AG08395 (cell line): ENCODE measurements at regions not wholly inside any gene's neighbourhood (a gene's known extent, or its start where the extent isn't known, plus 50 kb on each side); places are given as distances from the start of the nearest gene placed in this dataset.
A peak's percentile ranks its signal among the peaks of the same experiment; 100 is the strongest.
"Not testable (repeated sequence)": the region's sequence is repeated elsewhere in the genome, so short reads cannot be mapped to it uniquely, and the experiment has no call there.

Source experiments
- DNase-seq: peaks from one replicate; pipeline ENCODE4 v3.0.0; 2012; ENCODE audit warnings: mixed read lengths, low spot score

DNA sequence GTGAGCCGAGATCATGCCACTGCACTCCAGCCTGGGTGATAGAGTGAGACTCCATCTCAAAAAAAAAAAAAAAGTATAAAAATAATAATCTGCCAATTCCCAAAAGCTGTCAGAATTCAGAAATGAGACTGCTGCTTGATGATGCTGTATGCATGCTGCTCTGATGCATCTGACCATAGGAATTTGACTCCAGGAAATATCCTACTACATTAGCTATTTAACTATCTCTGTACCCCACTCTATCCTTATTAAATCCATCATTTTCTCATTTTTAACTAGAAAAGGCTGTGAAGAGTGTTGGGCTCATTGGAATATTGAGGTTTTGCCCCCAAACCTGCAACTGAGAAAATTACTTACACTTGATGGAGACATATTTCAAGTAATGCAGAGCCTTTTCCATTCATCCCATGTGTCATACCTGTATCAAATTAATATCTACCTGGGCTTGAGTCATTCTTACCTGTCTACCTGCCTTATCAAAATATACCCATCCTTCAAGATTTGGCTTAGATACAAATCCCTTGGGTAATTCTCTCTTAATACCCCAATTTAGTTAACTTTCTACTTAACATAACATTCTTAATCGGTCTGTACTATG, 135.2 kb upstream of the PREP start:
- no peak for DNase-seq

DNA sequence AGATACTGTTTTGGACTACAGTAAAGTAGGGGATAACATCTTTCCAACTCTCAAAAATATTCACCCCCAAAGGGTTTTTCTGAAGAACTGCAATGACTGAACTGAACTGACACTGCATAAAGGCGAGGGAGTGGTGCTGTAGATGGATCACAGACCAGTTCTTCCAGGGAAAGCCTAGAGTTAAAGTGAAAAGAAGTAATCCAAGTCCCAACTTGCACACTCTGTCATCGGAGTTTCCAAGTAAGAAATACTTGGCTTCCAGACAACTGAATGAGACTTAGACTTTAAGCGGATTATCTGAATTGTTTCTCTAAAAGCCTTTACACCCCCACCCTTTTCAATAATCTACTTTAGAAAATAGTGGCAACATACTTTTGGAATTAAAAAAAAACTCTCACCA, 134.1 kb upstream of the PREP start:
- DNase-seq, result no peak

DNA sequence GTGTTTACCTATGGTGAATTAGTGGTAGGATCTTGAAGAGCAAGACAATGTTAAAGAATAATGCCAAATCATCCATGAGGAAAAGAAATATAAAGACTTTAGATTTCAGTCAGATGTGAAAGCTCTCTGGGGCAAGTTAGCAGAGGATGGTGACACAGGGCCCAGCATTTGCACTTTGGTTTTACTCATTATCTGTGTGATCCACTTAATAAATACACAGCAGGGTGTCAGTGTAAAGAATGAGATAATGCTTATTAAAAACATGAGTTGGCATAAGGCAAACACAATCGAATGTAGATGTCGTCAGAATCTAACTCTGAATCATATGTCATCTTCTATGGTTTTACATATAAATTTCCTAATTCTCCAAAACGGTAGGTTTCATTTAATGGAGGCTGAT, 130.4 kb upstream of the PREP start:
- DNase-seq, result no peak

DNA sequence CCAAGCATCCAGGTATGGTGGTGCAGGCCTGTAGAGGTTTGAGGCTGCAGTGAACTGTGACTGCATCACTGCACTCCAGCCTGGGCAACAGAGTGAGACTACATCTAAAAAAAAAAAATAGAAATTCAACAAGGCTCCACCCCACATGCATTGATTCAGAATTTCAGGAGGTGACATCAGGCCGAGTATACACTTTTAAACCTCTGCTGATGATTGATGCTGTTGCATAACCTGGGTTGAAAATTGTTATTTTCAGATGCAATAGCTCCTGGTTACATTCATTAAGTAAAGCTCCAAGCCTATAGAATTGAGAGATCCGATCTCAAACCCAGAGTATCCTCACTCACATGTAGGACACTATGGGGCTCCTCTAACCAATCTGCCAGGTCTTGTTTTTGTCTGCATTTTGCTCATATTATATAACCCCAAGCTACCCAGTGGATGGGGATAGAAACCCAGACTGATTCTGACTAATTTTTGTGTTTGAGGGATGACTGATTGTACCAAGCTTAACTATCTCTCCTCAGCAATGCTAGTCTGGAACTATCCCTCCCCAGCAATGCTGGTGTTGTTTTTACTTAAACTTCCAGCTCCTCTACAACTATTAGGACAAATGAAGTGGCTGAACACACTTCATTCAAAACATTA, 123.5 kb upstream of the PREP start:
- DNase-seq, result no peak

DNA sequence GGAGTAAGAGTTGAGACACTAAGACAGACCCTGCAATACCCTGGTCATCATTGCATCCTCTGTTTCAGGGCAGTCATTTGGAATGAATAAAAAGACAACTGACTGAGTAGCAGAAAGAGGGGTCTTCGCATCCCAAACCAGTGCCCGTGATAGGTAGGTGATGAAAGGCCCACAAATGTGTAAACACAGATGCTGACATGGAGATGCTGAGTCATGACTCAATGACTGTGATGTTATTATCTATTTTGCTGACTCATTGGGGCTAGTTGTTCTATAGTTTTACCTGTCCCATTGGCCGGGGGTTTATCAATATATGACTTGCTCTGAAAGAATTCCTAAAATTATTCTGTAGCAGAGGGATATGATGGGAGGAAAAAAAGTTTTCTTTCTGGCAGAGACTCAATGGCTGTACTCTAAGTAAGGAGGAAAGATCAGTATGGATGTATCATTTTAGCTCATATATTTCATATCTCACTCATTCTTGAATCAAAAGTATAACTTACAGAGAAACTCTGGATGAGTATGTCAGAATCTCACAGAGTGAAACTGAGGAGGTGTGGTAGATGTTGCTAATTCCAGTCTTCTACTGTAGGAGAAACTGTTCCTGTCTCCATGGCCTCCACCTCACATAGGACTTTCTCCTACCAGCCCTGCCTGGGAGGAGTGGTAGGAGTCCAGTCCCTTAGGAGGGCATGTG, 119.9 kb upstream of the PREP start:
- no peak for DNase-seq

DNA sequence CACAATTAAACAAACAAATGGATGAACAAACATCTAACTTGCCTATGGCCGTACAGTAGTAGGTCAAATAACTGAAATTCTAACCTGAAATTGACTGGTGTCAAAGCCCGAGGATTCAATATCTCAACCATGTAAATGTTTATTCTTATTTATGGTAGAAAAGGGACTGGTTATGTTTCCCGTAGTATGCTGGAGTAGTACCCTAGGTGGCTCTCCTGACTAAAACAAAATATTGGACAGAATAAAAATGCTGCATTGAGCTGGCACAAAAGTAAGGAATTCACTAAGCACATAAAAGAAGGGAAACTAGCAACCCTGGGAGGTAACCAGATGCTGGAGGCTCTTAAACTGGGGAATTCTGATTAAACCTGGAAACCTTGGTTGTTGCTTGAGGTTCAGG, 117.1 kb upstream of the PREP start:
- DNase-seq, result no peak

DNA sequence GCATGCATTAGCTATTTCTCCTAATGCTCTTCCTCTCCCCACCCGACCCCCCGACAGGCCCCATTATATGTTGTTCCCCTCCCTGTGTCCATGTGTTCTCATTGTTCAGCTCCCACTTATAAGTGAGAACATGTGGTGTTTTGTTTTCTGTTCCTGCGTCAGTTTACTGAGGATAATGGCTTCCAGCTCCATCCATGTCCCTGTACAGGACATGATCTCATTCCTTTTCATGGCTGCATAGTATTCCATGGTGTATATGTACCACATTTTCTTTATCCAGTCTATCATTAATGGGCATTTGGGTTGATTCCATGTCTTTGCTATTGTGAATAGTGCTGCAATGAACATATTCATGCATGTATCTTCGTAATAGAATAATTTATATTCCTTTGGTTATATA, 116.1 kb upstream of the PREP start:
- DNase-seq, result not testable (repeated sequence)

DNA sequence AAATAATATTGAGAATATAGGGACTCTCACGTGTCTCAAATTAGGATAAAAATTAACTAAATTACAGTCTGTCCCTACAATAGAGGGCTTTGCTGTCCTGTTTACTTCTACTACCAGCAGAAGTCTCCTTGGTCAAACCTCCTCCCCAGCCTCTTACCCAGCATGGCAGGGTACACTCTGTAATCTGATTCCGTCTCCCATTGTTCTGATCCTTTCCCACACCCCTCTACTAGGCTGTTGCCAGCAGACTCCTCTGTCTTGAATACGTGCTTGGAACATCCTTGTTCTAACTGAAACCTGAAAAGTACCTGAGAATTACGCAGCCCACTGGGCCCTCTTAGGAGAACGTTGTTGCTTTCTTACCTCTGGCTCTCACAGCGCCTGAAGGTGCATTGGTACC, 112.2 kb upstream of the PREP start:
- DNase-seq, result no peak

DNA sequence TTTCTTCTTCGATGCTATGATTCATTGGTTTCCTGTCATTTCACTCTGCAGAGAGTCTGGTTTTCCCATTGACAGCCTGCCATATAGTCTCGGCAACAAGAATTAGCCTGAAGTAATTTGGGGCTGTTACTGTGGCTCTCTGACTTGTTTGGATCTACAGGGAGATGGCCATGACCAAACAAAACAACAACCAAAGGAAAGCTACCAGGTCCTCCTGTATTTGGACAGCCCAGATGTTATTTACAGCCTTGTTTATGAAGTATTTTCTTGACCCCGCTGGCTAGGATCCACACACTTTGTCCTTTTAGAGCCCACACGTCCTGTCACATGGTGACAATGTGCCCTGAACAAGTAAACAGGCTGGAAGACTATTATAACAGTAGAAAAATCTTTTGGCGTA, 111.4 kb upstream of the PREP start:
- no peak for DNase-seq

DNA sequence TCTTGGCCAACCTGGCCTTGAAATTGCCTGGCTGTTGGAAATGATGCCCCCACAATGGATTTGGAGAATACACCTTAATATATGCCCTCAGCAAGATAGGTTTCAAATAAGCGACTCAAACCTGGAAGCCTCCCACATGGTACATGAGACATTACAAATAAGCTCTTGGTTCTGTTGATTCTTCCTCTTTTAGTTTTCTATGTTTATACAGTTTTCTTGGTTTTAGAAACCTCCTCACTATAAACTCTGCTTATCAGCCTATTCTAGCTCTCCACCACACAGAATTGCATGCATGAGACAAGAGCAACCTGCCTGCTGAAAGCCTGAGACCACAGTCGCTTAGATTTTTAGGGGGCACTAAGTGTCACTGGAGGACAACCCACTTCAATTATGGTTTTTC, 108.8 kb upstream of the PREP start:
- no peak for DNase-seq

DNA sequence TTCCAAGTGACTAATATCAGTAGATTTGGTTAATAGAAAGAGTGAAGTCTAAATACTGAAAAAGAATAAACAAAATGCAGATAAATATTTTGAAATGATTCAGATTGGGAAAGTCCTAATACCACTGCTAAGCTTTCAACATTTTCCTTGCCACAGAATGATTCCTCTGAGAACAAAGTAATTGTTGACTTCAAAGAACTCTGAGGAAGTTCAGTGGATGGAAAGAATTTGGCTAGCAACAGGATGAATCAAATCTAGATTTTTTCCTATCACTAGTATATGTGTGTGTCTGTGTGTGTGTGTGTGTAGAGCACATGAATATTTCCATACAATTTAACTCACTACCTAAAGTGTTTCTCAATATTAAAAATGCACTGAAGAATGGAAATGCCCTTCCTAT, 107.9 kb upstream of the PREP start:
- peak; percentile 54 for DNase-seq

DNA sequence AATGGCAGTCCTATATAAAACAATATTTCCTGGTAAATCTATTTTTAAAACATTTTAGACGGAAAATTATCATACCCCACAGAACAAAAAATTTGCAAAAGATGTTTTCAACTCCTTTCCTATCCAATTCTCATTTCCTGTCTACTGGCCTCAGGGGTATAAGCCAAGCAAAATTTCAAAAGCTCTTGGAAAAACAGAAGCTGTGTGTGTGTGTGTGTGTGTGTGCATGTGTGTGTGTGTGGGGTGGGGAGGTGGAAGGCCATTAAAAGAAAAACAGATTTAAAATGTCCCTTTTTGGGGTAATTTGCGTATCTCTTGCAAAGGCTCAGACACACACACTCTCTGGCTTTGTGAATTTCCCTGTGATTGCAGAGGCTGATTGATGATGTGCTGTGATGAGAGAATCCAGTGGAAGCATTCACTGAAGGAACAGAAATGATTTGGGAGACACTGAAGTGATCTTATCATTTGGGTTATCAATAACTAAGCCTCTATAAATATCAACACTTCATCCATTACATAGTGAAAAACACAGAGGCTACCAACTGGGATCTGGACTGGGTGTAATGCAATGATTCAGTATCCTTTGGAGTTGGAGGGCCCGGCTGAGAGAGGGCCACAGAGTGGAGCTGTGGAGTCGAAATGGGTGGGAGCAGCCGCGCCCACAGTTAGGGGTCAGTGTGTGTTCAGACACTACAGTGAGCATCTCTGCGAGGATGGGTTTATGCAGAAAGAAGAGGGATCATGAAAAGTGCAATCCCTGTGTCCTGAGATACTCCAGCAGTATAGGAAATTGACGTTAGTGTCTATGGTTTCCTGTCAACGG, 106.8 kb upstream of the PREP start:
- DNase-seq, result no peak

DNA sequence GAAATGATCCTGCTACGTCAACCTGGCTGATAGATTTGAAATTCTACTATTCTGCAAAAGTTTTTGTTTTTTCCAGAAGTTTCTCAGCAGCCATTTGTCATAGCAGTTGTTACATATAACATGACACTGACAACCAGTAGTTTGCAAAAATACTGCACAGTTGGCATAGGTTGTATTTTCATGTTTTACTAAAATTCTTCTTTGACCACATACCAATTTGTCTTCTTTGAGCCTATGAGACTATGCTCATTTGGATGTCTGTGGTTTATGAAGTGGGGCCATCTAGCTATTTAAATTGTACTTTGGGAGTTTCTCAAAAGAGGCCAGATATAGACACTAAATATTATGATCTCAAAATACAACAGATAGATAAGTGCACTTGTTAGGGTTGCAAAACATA, 104.9 kb upstream of the PREP start:
- DNase-seq, result peak; percentile 45

DNA sequence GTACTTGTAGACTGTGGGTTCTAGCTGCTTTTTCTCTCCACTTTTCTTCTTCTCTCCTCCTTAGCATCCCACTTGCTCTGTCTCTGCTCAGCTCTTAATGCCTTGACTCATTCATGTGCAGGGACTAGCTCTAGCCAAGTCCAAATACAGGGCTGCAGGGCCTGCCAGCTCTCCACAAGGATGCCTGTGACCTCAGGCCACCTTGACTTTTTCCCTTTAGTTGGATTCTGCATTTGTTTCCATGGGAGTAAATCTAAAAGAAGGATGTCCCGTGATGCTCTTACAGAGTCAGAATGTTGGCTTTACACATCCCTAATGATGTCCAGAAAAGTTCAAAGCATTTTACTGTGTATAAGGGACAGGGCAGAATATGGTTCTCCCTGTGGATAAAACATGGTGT, 101.8 kb upstream of the PREP start:
- peak; percentile 22 for DNase-seq

DNA sequence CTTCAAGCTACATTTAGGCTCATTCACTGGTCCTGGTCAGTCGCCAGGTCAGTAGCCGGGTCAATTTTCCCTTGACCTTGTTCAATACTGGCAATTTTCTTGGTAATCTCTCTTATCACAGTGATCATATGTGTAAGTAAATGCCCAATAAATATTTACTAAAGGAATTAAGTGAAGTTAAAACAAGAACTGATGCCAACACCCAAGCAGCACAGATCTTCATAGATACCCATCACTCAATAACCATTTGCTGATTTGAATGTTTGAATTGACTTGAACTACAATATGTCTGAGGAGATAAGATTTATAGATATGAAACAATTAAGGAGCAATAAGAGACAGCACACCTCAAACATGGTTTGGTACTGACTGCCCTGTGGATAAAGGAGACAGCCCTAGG, 100.8 kb upstream of the PREP start:
- DNase-seq, result no peak

DNA sequence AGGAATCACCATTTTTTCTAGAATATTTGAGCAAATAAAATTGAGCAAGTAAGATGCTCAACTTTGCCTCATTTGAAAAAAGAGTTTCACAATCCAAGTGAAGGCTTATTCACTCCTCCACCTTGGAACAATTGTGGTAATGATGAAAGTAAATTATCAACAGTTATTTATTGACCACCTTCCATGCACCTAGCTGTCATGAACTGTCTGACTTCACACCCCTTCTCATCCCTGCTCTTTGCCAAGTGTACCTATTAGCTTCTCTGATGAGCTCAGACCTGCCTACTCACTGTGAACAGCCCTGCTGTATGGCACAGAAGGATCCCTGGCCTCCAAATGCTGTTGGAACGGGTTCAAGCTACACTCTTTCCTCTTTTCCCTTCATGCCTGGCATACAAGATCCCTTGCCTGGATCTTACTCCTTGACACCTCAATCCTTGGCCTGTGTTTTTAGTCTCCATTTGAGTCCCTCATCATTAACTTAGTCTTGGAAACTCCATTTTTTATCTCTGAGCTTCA, 99.0 kb upstream of the PREP start:
- DNase-seq, result no peak

DNA sequence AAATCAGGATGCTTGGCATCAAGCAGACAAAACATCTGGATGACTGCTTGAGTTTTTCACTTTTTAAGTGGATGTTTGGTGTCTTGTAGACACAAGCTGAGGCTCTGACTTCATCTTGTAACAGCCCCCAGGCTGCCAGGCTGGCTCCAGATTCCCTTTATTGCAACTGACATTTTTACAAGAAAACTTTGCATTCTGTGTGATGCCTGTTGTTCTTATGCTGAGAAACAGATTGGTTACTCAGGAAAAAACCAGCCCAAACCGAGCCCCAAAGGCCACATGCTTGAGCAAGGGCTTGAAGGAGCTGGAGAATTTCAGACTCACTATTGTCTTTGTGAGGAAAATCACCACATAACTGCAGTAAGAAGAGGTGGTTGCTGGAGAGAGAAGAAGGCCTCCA, 98.4 kb upstream of the PREP start:
- no peak for DNase-seq

DNA sequence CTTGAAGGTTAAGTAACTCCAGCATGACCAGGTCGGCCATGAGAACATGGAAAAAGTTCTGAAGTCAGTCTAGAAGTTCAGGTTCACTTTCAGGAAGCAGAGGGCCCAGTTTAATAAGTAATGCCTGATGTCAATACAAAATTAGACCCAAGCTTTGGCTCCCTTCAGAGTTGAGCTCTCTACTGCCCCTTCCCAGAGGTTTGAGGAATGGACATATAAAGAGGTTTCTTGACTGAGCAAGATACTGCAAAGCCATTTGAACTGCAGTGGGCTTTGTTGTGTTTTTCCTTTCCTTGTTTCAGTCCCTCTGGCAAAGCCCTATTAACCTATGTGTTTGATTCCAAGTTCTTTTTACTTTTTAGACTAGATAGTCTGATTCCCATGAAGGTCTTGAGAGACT, 97.8 kb upstream of the PREP start:
- DNase-seq, result no peak

DNA sequence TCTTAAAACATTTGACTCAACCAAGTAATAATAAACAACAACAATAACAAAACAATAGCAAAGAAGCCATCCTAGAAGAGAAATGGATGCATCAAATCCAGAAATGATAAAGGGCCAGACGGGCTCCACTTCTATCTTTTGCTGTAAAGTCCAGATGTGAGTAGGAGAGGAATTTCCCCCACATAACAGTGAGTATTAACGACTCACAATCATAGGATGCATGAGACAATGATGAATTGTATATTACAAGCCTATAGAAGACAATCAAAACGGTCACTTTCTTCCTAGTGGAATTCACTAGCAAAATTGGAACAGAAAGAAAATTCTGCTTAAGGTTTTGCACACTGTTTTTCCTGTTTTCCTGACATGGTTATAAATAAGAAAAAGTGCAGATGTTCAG, 97.0 kb upstream of the PREP start:
- DNase-seq, result no peak

DNA sequence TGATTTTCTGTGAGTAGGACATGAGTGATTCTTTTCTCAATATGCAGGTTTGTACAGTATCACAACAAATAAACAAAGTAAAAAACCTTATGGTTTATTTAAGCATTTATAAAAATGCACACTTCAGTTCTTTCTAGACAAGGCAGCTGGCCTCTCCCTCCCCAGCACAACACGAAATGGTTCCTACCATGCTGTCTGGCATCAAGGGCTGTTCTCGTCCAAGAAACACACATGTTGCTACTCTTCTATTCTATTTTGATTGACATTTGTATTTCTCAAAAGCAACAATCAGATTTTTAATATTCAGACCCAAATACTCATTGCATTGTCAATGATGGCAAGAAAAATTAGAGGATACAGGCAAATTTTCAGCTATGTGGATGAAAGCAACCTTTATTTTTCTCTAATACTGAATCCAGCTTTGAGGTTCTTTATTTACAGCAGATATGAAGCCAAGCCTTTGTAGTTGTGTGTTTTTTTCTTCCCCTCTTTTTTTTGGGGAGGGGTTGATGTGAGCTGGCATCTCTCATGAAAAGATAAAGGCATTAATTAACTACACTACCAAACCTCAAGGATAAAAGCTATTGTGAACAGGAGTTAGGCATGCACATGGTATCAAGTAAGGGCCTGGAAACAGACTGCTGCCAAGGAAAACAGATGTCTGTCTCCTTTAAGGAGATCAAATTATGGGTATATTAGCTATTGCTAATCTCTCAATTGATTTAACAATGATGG, 96.4 kb upstream of the PREP start:
- no peak for DNase-seq

DNA sequence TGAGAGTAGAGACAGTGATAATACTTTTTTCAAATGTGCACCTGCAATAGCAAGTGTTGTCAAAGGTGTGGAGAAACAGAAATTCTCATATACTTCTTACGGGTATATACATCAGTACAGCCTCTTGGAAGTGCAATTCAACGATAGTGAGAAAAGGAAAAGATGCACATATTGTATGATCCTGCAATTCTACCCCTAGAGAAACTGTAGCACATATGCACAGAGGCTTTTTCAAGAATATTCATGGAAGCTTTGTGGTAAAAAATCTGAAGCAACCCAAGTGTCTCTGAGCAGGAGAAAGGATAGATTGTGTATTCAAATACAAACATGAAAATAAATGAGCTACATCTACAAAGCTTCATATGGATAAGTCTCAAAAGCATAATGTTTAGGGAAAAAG, 94.7 kb upstream of the PREP start:
- DNase-seq, result no peak

DNA sequence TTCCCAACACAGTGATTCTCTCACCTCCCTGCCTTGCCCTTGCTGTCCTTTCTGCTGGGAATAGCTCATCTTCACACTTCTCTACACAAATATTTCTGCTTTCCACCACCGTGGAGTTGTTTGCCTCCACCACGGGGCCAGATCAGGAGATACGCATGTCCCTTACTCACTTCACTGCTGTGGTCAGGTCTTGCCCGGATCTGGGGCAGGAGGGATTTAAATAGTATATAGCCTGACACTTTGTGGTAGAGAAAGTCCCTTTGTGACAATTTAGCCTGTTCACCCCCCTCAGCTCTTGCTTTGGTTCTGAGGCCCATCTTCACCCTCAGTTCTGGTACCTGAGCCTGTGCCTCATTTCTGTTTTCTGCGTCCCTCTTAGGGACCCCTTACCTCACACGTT, 92.6 kb upstream of the PREP start:
- DNase-seq, result no peak
